WERI-Rb-1 (cell line): ENCODE measurements at regions not wholly inside any gene's neighbourhood (a gene's known extent, or its start where the extent isn't known, plus 50 kb on each side); places are given as distances from the start of the nearest gene placed in this dataset.

Experiments used
- DNase-seq: peaks from one replicate; pipeline ENCODE4 v3.0.0-alpha.2; 2020
- H3K27ac ChIP-seq: fragments of 250-450 bp; sonication (Bioruptor Pico); 2 replicates; pipeline ENCODE4 v1.5.1; 2020; ENCODE audit warnings: mild to moderate bottlenecking, moderate library complexity
- H3K27me3 ChIP-seq: fragments of 250-450 bp; sonication (Bioruptor Pico); 2 replicates; pipeline ENCODE4 v1.5.1; 2021; ENCODE audit warnings: mild to moderate bottlenecking, low read depth, moderate library complexity; ENCODE audit not compliant: insufficient read depth, severe bottlenecking
- H3K36me3 ChIP-seq: fragments of 250-450 bp; sonication (Bioruptor Pico); 2 replicates; pipeline ENCODE4 v1.5.1; 2020; ENCODE audit warnings: mild to moderate bottlenecking, moderate library complexity
- H3K4me3 ChIP-seq: 2 replicates; pipeline ENCODE4 v1.5.1; 2011; ENCODE audit warnings: low read depth, mild to moderate bottlenecking, control low read depth, low read length
- H3K9me3 ChIP-seq: fragments of 250-450 bp; sonication (Bioruptor Pico); 2 replicates; pipeline ENCODE4 v1.5.1; 2021; ENCODE audit warnings: mild to moderate bottlenecking, moderate library complexity; ENCODE audit not compliant: severe bottlenecking
- CTCF ChIP-seq: IDR thresholded peaks from 2 replicates; pipeline ENCODE4 v1.5.1; 2011; ENCODE audit warnings: low read depth, mild to moderate bottlenecking, control low read depth, inconsistent platforms, low read length

GRCh38 chr2:82797469-82797868, 1661.6 kb downstream of the SUCLG1 start:
- no peak for TF ChIP-seq CTCF
- Histone ChIP-seq H3K27ac (no peak overlapping the region), H3K9me3 (no peaks in the 10 kb centered on the region), H3K27me3 (no peaks in the 10 kb centered on the region), H3K36me3 (no peaks in the 10 kb centered on the region), H3K4me3 (no peak overlapping the region)
- DNase-seq: no peak

- no peak for DNase-seq
- TF ChIP-seq CTCF: no peak
- Histone ChIP-seq H3K27me3 (no peaks in the 10 kb centered on the region), H3K27ac (no peak overlapping the region), H3K4me3 (no peak overlapping the region), H3K9me3 (no peaks in the 10 kb centered on the region), H3K36me3 (no peaks in the 10 kb centered on the region)
These were observed 1662.9 kb downstream of the SUCLG1 start for GRCh38 chr2:82796132-82796531.

- TF ChIP-seq CTCF: no peak
- DNase-seq: no peak
- H3K27me3 ChIP-seq: no peaks in the 10 kb centered on the region
- no peaks in the 10 kb centered on the region for H3K36me3 ChIP-seq
- no peaks in the 10 kb centered on the region for H3K9me3 ChIP-seq
- H3K27ac ChIP-seq: no peak overlapping the region
- H3K4me3 ChIP-seq: no peak overlapping the region
These were observed 1663.6 kb downstream of the SUCLG1 start for GRCh38 chr2:82795446-82795845.

GRCh38 chr2:82793711-82794435, 1665.2 kb downstream of the SUCLG1 start:
- Histone ChIP-seq H3K36me3 (no peaks in the 10 kb centered on the region), H3K27me3 (no peaks in the 10 kb centered on the region), H3K4me3 (no peak overlapping the region), H3K9me3 (no peaks in the 10 kb centered on the region), H3K27ac (no peak overlapping the region)
- no peak for DNase-seq
- no peak for TF ChIP-seq CTCF

- no peaks in the 10 kb centered on the region for H3K27me3 ChIP-seq
- H3K36me3 ChIP-seq: no peaks in the 10 kb centered on the region
- no peak overlapping the region for H3K27ac ChIP-seq
- H3K9me3 ChIP-seq: no peaks in the 10 kb centered on the region
- no peak for DNase-seq
- no peak for TF ChIP-seq CTCF
- no peak overlapping the region for H3K4me3 ChIP-seq
These were observed 1666.8 kb downstream of the SUCLG1 start for GRCh38 chr2:82792316-82792715.
